Body of pancreas (tissue), 4 donors: ENCODE measurements at regions not wholly inside any gene's neighbourhood (a gene's known extent, or its start where the extent isn't known, plus 50 kb on each side); places are given as distances from the start of the nearest gene placed in this dataset.

Source experiments
- POLR2A ChIP-seq, 3 donors: fragments of 450-650 bp; IDR thresholded peaks; one replicate each; pipeline ENCODE4 v1.6.1; 2016; ENCODE audit warnings: antibody characterized with exemption in 3 of 3, mild to moderate bottlenecking in 2 of 3
- TF ChIP-seq, protein P1 (sequence below), 7 experiments: fragments of 450-650 bp in 4 of 7; fragments of 200-600 bp in 3 of 7; sonication (generic) in 3 of 7; IDR thresholded peaks; one replicate each; pipeline ENCODE4 v1.5.1; 2016 to 2019; ENCODE audit warnings: antibody characterized with exemption in 7 of 7

DNA sequence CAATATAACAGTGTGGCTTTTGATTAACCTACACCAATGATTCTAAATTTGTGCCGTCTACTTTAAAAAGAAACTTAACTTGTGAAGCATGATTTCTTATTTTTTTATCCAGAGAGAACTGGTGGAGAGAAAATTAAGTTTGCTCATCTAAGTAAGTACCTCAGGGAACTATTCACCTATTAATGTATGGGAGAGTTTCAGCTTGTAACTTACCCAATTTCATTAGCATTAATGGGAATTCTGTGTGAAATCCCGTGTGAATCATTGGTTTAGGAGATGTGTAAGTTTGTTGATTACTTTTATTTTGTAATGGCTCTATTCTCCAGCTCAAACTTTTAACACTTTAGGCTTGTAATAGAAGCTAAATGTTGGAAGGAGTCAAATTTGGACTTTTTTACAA, 1061.5 kb downstream of the TDRD15 start:
- TF ChIP-seq, protein P1, sequence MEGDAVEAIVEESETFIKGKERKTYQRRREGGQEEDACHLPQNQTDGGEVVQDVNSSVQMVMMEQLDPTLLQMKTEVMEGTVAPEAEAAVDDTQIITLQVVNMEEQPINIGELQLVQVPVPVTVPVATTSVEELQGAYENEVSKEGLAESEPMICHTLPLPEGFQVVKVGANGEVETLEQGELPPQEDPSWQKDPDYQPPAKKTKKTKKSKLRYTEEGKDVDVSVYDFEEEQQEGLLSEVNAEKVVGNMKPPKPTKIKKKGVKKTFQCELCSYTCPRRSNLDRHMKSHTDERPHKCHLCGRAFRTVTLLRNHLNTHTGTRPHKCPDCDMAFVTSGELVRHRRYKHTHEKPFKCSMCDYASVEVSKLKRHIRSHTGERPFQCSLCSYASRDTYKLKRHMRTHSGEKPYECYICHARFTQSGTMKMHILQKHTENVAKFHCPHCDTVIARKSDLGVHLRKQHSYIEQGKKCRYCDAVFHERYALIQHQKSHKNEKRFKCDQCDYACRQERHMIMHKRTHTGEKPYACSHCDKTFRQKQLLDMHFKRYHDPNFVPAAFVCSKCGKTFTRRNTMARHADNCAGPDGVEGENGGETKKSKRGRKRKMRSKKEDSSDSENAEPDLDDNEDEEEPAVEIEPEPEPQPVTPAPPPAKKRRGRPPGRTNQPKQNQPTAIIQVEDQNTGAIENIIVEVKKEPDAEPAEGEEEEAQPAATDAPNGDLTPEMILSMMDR (IDR thresholded peaks at IDR 0.05), result no peak
- TF ChIP-seq POLR2A (IDR thresholded peaks at IDR 0.05), result no peak
